Dermis microvascular lymphatic vessel endothelial cell (primary cell): ENCODE measurements at regions not wholly inside any gene's neighbourhood (a gene's known extent, or its start where the extent isn't known, plus 50 kb on each side); places are given as distances from the start of the nearest gene placed in this dataset.
A peak's percentile ranks its signal among the peaks of the same experiment; 100 is the strongest.
"Not testable (repeated sequence)": the region's sequence is repeated elsewhere in the genome, so short reads cannot be mapped to it uniquely, and the experiment has no call there.

Experiments used
- DNase-seq, 2 donors: peaks; one replicate each; pipeline versions ENCODE4 v3.0.0 to v3.0.0-alpha.2; 2010; ENCODE audit warnings: low read depth in 2 of 2

- not testable (repeated sequence) for DNase-seq
Observed at GRCh38 chr19:34620134-34620533, 56.8 kb downstream of the SCGB2B2 start.

- no peak for DNase-seq
Observed at GRCh38 chr19:34618410-34618809, 58.5 kb downstream of the SCGB2B2 start.

GRCh38 chr19:34617996-34618395 is 59.0 kb downstream of the SCGB2B2 start:
- not testable (repeated sequence) for DNase-seq

GRCh38 chr19:34603003-34603402 is 74.0 kb downstream of the SCGB2B2 start:
- DNase-seq = no peak

- no peak for DNase-seq
Observed at GRCh38 chr19:34601071-34601470, 75.9 kb downstream of the SCGB2B2 start.

GRCh38 chr19:34600366-34600765 is 76.6 kb downstream of the SCGB2B2 start:
- no peak for DNase-seq

GRCh38 chr19:34598217-34599155 is 78.5 kb downstream of the SCGB2B2 start:
- DNase-seq = no peak

GRCh38 chr19:34597596-34597995 is 79.4 kb downstream of the SCGB2B2 start:
- no peak for DNase-seq

- no peak for DNase-seq
Observed at GRCh38 chr19:34596989-34597388, 80.0 kb downstream of the SCGB2B2 start.

GRCh38 chr19:34596115-34596514 is 80.8 kb downstream of the SCGB2B2 start:
- DNase-seq = no peak

- DNase-seq = no peak
Observed at GRCh38 chr19:34595683-34596082, 81.3 kb downstream of the SCGB2B2 start.

- DNase-seq = no peak
Observed at GRCh38 chr19:34590228-34590627, 86.7 kb downstream of the SCGB2B2 start.

- DNase-seq = no peak
Observed at GRCh38 chr19:34589730-34590129, 87.2 kb downstream of the SCGB2B2 start.

- DNase-seq = no peak
Observed at GRCh38 chr19:34588846-34589245, 88.1 kb downstream of the SCGB2B2 start.

- peak; percentile 2 to 31 for DNase-seq
Observed at GRCh38 chr19:34588249-34588648, 88.7 kb downstream of the SCGB2B2 start.

GRCh38 chr19:34580408-34580807 is 96.6 kb downstream of the SCGB2B2 start:
- DNase-seq = no peak

GRCh38 chr19:34580055-34580336 is 97.0 kb downstream of the SCGB2B2 start:
- DNase-seq = no peak

GRCh38 chr19:34579281-34580054 is 97.5 kb downstream of the SCGB2B2 start:
- no peak for DNase-seq

- no peak for DNase-seq
Observed at GRCh38 chr19:34578751-34579150, 97.2 kb downstream of the WTIP start.

- DNase-seq = no peak
Observed at GRCh38 chr19:34578173-34578572, 96.6 kb downstream of the WTIP start.

- no peak for DNase-seq
Observed at GRCh38 chr19:34577531-34578101, 96.1 kb downstream of the WTIP start.

GRCh38 chr19:34577056-34577455 is 95.5 kb downstream of the WTIP start:
- no peak for DNase-seq
